Ovary (tissue), 3 donors: ENCODE measurements at regions not wholly inside any gene's neighbourhood (a gene's known extent, or its start where the extent isn't known, plus 50 kb on each side); places are given as distances from the start of the nearest gene placed in this dataset.

Experiments
- EP300 ChIP-seq: sonication (generic); formaldehyde crosslinking; IDR thresholded peaks from one replicate; pipeline ENCODE4 v1.6.1; 2017; ENCODE audit warnings: antibody characterized with exemption
- POLR2A ChIP-seq: fragments of 450-650 bp; IDR thresholded peaks from one replicate; pipeline ENCODE4 v1.6.1; 2017; ENCODE audit warnings: antibody characterized with exemption, mild to moderate bottlenecking, moderate library complexity
- TF ChIP-seq, protein P1 (sequence below), 3 donors: fragments of 450-650 bp in 2 of 3; fragments of 200-600 bp in 1 of 3; IDR thresholded peaks; one replicate each; pipeline versions ENCODE4 v1.5.1 to v1.8.0; 2016 to 2022; ENCODE audit warnings: antibody characterized with exemption in 3 of 3, mild to moderate bottlenecking in 1 of 3
- donor health status: DM: no; HTN: no; CAD: no.

DNA sequence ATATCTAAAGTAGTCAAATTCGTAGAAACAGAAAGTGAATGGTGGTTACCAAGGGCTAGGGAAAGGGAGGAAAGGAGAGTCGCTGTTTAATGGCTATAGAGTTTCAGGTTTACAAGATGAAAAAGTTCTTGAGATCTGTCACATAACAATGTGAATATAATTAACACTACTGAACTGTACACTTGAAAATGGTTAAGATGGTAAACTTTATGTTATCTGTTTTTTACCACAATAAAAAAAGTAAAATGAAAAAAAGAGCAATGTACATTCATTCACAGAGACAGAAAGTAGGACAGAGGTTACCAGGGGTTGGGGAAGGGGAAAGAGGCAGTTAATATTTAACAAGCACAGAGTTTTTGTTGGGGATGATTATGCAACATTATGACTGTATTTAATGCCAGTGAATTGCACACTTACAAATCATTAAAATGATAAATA lies 53.3 kb upstream of the SEC16B start:
- TF ChIP-seq, protein P1, sequence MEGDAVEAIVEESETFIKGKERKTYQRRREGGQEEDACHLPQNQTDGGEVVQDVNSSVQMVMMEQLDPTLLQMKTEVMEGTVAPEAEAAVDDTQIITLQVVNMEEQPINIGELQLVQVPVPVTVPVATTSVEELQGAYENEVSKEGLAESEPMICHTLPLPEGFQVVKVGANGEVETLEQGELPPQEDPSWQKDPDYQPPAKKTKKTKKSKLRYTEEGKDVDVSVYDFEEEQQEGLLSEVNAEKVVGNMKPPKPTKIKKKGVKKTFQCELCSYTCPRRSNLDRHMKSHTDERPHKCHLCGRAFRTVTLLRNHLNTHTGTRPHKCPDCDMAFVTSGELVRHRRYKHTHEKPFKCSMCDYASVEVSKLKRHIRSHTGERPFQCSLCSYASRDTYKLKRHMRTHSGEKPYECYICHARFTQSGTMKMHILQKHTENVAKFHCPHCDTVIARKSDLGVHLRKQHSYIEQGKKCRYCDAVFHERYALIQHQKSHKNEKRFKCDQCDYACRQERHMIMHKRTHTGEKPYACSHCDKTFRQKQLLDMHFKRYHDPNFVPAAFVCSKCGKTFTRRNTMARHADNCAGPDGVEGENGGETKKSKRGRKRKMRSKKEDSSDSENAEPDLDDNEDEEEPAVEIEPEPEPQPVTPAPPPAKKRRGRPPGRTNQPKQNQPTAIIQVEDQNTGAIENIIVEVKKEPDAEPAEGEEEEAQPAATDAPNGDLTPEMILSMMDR (IDR thresholded peaks at IDR 0.05): no peak
- TF ChIP-seq POLR2A (no peak), EP300 (no peak)
